ENCODE measurements at regions not wholly inside any gene's neighbourhood (a gene's known extent, or its start where the extent isn't known, plus 50 kb on each side); places are given as distances from the start of the nearest gene placed in this dataset.

- Histone ChIP-seq H2BK15ac (ENCODE audit: low read depth, low read length) (no peak overlapping the region), H3K14ac (ENCODE audit: insufficient read depth, low read length) (no peak overlapping the region), H3K27ac (ENCODE audit: insufficient read length, low read depth, low read length) (no peak overlapping the region), H3K23ac (ENCODE audit: insufficient read length, low read depth, low read length) (no peak overlapping the region), H3K27me3 (ENCODE audit: insufficient read depth, low read length) (no peaks in the 10 kb centered on the region), H2BK5ac (ENCODE audit: insufficient read length, low read length) (no peak overlapping the region), H3K4me1 (ENCODE audit: insufficient read depth, low read length) (peaks cover 6% of the 10 kb centered on the region; the same call in 1 of the 2 replicates), H2BK120ac (ENCODE audit: low read depth, low read length, poor library complexity, severe bottlenecking) (no peak overlapping the region), H3K9ac (ENCODE audit: extremely low read depth, insufficient read length, low read length) (no peak overlapping the region), H3T11ph (ENCODE audit: low read length) (no peak overlapping the region), H3K56ac (ENCODE audit: insufficient read length, low read depth, low read length) (no peak overlapping the region), H2AFZ (ENCODE audit: low read length) (no peak overlapping the region), H3K9me3 (ENCODE audit: control insufficient read depth, low read depth, low read length) (no peaks in the 10 kb centered on the region), H3K18ac (ENCODE audit: insufficient read length, low read depth, low read length) (no peak overlapping the region), H4K91ac (ENCODE audit: insufficient read length, low read depth, low read length) (no peak overlapping the region), H3K79me2 (ENCODE audit: insufficient read depth, low read length) (no peaks in the 10 kb centered on the region), H3K4ac (ENCODE audit: low read depth, low read length) (no peak overlapping the region), H3K4me2 (ENCODE audit: insufficient read depth, insufficient read length, low read length) (no peak overlapping the region), H3K23me2 (ENCODE audit: insufficient read length, low read depth, low read length, poor library complexity, severe bottlenecking) (no peaks in the 10 kb centered on the region), H4K5ac (ENCODE audit: insufficient read length, low read depth, low read length) (no peak overlapping the region), H3K79me1 (ENCODE audit: insufficient read depth, low read depth, low read length, poor library complexity, severe bottlenecking) (no peaks in the 10 kb centered on the region), H2BK20ac (ENCODE audit: low read depth, low read length, poor library complexity, severe bottlenecking) (no peak overlapping the region), H4K8ac (replicated peaks; ENCODE audit: insufficient read length, low read depth, low read length) (no peak overlapping the region), H4K20me1 (ENCODE audit: control insufficient read depth, insufficient read depth, insufficient read length) (no peaks in the 10 kb centered on the region), H2AK5ac (ENCODE audit: insufficient read length, low read length) (no peak overlapping the region), H2BK12ac (ENCODE audit: insufficient read length, low read depth, low read length) (no peak overlapping the region)
- no peaks in the 10 kb centered on the region for H3K27me3 Mint-ChIP-seq (ENCODE audit: low read depth)
- TF ChIP-seq, protein P1, sequence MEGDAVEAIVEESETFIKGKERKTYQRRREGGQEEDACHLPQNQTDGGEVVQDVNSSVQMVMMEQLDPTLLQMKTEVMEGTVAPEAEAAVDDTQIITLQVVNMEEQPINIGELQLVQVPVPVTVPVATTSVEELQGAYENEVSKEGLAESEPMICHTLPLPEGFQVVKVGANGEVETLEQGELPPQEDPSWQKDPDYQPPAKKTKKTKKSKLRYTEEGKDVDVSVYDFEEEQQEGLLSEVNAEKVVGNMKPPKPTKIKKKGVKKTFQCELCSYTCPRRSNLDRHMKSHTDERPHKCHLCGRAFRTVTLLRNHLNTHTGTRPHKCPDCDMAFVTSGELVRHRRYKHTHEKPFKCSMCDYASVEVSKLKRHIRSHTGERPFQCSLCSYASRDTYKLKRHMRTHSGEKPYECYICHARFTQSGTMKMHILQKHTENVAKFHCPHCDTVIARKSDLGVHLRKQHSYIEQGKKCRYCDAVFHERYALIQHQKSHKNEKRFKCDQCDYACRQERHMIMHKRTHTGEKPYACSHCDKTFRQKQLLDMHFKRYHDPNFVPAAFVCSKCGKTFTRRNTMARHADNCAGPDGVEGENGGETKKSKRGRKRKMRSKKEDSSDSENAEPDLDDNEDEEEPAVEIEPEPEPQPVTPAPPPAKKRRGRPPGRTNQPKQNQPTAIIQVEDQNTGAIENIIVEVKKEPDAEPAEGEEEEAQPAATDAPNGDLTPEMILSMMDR (conservative IDR thresholded peaks at IDR 0.05), result no peak
- H3K4me1 Mint-ChIP-seq, result peaks cover 23 to 47% of the 10 kb centered on the region in 2 experiments
- H3K27ac Mint-ChIP-seq, result no peak overlapping the region
- no CpG with 5 or more reads among the region's 4 CpGs for WGBS (ENCODE audit: extremely low coverage, insufficient read length, low lambda C conversion rate)
- peaks cover 0 to 9% (median 3%) of the 10 kb centered on the region in 3 experiments; a peak in 3 of 7 replicates for H3K36me3 Mint-ChIP-seq (ENCODE audit: insufficient read depth in 1 of 3, low read depth in 3 of 3)
- H3K9me3 Mint-ChIP-seq, result peaks cover 63 to 76% of the 10 kb centered on the region in 2 experiments
- H3K4me3 Mint-ChIP-seq, result no peak overlapping the region
- DNase-seq, result no peak
Measured at GRCh38 chrX:45859407-45859806, 658.7 kb upstream of the DIPK2B start.
